HEK293 (cell line): ENCODE measurements at regions not wholly inside any gene's neighbourhood (a gene's known extent, or its start where the extent isn't known, plus 50 kb on each side); places are given as distances from the start of the nearest gene placed in this dataset.
A peak's percentile ranks its signal among the peaks of the same experiment; 100 is the strongest.

Source experiments
- CTCF ChIA-PET: fragments of 350-600 bp; formaldehyde crosslinking; extraction: SDS; loops from one replicate; lab custom pipeline; 2021; ENCODE audit warnings: antibody characterized with exemption; lab: Yijun Ruan, JAX
- POLR2A ChIA-PET: fragments of 300-600 bp; formaldehyde crosslinking; extraction: SDS; loops from one replicate; lab custom pipeline; 2020; ENCODE audit warnings: antibody characterized with exemption, inconsistent platforms; lab: Yijun Ruan, JAX
- H3K27ac ChIP-seq: fragments of 200-500 bp; sonication (Bioruptor generic); 2 replicates; pipeline ENCODE4 v1.5.1; 2014; ENCODE audit warnings: low read depth, low read length, control low read depth, inconsistent platforms; ENCODE audit errors: extremely low read depth
- H3K36me3 ChIP-seq, 2 experiments: fragments of 200-500 bp in 1 of 2; sonication (Bioruptor generic) in 1 of 2; 1 replicate in 1 of 2; 2 replicates in 1 of 2; pipeline ENCODE4 v1.5.1; 2014 to 2017; ENCODE audit warnings: inconsistent platforms in 2 of 2, low read length in 2 of 2; ENCODE audit not compliant: control insufficient read depth in 2 of 2, insufficient read depth in 1 of 2
- H3K4me1 ChIP-seq: fragments of 200-500 bp; sonication (Bioruptor generic); 2 replicates; pipeline ENCODE4 v1.5.1; 2014; ENCODE audit warnings: mild to moderate bottlenecking, low read length, inconsistent platforms; ENCODE audit not compliant: control insufficient read depth, insufficient read depth
- H3K4me3 ChIP-seq: 2 replicates; pipeline ENCODE4 v1.5.1; 2011; ENCODE audit warnings: low read depth, mild to moderate bottlenecking, control low read depth, low read length, moderate library complexity
- H3K9me3 ChIP-seq: fragments of 200-500 bp; sonication (Bioruptor generic); 2 replicates; pipeline ENCODE4 v1.5.1; 2014; ENCODE audit warnings: low read depth, low read length, inconsistent platforms; ENCODE audit not compliant: control insufficient read depth, insufficient read depth
- GLI2 ChIP-seq: fragments of 450-650 bp; formaldehyde crosslinking; IDR thresholded peaks from 2 replicates; pipeline ENCODE4; 2017; ENCODE audit warnings: missing biosample characterization, missing genetic modification characterization, low read depth, borderline replicate concordance
- KLF17 ChIP-seq: fragments of 450-650 bp; formaldehyde crosslinking; IDR thresholded peaks from 2 replicates; pipeline ENCODE4 v1.5.1; 2016; ENCODE audit warnings: missing biosample characterization, missing genetic modification characterization
- REPIN1 ChIP-seq: fragments of 450-650 bp; formaldehyde crosslinking; IDR thresholded peaks from 2 replicates; pipeline ENCODE4 v1.5.1; 2017; ENCODE audit warnings: missing biosample characterization, missing genetic modification characterization, low read depth
- YY1 ChIP-seq: fragments of 450-650 bp; formaldehyde crosslinking; IDR thresholded peaks from 2 replicates; pipeline ENCODE4 v1.5.1; 2018; ENCODE audit warnings: missing biosample characterization, missing genetic modification characterization
- ZNF114 ChIP-seq: fragments of 450-650 bp; formaldehyde crosslinking; IDR thresholded peaks from 2 replicates; pipeline ENCODE4 v1.5.0; 2017; ENCODE audit warnings: missing biosample characterization, missing genetic modification characterization
- ZNF16 ChIP-seq: fragments of 450-650 bp; formaldehyde crosslinking; IDR thresholded peaks from 2 replicates; pipeline ENCODE4 v1.5.1; 2016; ENCODE audit warnings: low read depth, missing biosample characterization, missing genetic modification characterization
- ZNF394 ChIP-seq: fragments of 450-650 bp; formaldehyde crosslinking; IDR thresholded peaks from 2 replicates; pipeline ENCODE4 v1.5.1; 2016; ENCODE audit warnings: missing biosample characterization, missing genetic modification characterization, mild to moderate bottlenecking, moderate library complexity, borderline replicate concordance
- ZNF433 ChIP-seq: fragments of 450-650 bp; formaldehyde crosslinking; IDR thresholded peaks from 2 replicates; pipeline ENCODE4 v1.5.1; 2016; ENCODE audit warnings: missing biosample characterization, missing genetic modification characterization, low read depth
- ZNF48 ChIP-seq: fragments of 450-650 bp; formaldehyde crosslinking; IDR thresholded peaks from 2 replicates; pipeline ENCODE4 v1.5.1; 2016; ENCODE audit warnings: missing biosample characterization, missing genetic modification characterization
- ZNF530 ChIP-seq: fragments of 450-650 bp; formaldehyde crosslinking; IDR thresholded peaks from 2 replicates; pipeline ENCODE4 v1.5.1; 2016; ENCODE audit warnings: low read depth, missing biosample characterization, missing genetic modification characterization
- ZNF610 ChIP-seq: fragments of 450-650 bp; formaldehyde crosslinking; IDR thresholded peaks from 2 replicates; pipeline ENCODE4 v1.5.1; 2016; ENCODE audit warnings: missing biosample characterization, missing genetic modification characterization, borderline replicate concordance
- ZNF624 ChIP-seq: fragments of 450-650 bp; formaldehyde crosslinking; IDR thresholded peaks from 2 replicates; pipeline ENCODE4 v1.5.1; 2017; ENCODE audit warnings: missing biosample characterization, missing genetic modification characterization
- ZNF747 ChIP-seq: fragments of 450-650 bp; formaldehyde crosslinking; IDR thresholded peaks from 2 replicates; pipeline ENCODE4 v1.5.1; 2016; ENCODE audit warnings: missing biosample characterization, missing genetic modification characterization
- ZNF777 ChIP-seq: fragments of 450-650 bp; formaldehyde crosslinking; IDR thresholded peaks from 2 replicates; pipeline ENCODE4 v1.5.1; 2017; ENCODE audit warnings: missing biosample characterization, missing genetic modification characterization, borderline replicate concordance
- TF ChIP-seq, protein P1 (sequence below): fragments of 450-650 bp; formaldehyde crosslinking; IDR thresholded peaks from 2 replicates; pipeline ENCODE4 v1.5.1; 2017; ENCODE audit warnings: missing biosample characterization, missing genetic modification characterization
- TF ChIP-seq, protein P2 (sequence below): fragments of 450-650 bp; formaldehyde crosslinking; IDR thresholded peaks from 2 replicates; pipeline ENCODE4 v1.5.1; 2017; ENCODE audit warnings: missing biosample characterization, missing genetic modification characterization
- TF ChIP-seq, protein P3 (sequence below): fragments of 450-650 bp; formaldehyde crosslinking; IDR thresholded peaks from 2 replicates; pipeline ENCODE4 v1.5.1; 2017; ENCODE audit warnings: missing biosample characterization, missing genetic modification characterization

DNA sequence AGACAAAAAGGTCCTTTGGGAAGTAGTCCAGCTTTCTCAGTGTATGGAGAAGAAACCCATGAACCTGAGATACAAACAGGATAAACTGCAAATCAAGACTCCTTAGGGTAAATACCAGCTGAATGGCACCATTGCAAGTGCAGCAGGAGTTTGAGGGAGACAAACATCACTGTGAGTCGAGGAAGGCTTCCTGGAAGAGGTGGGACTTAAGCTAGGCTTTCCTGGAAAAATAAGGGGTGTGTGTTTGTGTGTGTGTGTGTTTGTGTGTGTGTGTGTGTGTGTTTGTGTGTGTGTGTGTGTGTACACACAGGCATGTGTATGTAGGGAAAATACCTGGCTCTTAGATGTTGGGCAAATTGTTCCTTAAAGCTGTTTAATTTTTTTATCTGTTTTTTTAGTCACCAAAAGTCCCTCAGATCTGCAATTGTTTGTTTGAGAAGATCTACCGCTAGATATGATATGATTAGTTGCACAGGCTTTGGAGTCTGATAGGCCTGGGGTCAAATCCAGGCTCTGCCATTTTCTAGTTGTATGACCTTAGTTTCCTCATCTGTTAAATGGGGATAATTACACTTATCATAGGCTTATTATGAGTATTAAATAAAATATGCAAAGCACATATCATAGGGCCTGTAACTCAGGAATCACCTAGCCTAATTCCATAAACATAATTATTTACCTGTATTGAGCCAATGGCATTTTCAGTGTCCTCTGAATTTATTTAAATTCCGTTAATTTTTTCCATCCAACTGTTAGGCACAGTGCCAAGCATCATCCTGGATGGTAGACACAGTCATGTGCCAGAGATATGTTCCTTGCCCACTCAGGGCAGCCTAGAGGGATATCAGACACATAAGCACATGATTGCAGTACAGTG lies 85.6 kb upstream of the EED start:
- TF ChIP-seq ZNF48, result no peak
- TF ChIP-seq, protein P1, sequence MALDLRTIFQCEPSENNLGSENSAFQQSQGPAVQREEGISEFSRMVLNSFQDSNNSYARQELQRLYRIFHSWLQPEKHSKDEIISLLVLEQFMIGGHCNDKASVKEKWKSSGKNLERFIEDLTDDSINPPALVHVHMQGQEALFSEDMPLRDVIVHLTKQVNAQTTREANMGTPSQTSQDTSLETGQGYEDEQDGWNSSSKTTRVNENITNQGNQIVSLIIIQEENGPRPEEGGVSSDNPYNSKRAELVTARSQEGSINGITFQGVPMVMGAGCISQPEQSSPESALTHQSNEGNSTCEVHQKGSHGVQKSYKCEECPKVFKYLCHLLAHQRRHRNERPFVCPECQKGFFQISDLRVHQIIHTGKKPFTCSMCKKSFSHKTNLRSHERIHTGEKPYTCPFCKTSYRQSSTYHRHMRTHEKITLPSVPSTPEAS (tag by site-specific recombination), result peak; percentile 36; the same call in 1 of the 2 replicates
- Histone ChIP-seq H3K27ac (no peak overlapping the region), H3K36me3 (no peaks in the 10 kb centered on the region), H3K4me1 (no peaks in the 10 kb centered on the region), H3K4me3 (no peak overlapping the region), H3K9me3 (no peaks in the 10 kb centered on the region)
- ChIA-PET POLR2A (no interaction called here), CTCF (interaction anchor here (0.7 kb wide), 1 partner anchor 49 kb away, joined by 3 read pairs; no protein-coding TSS in a partner anchor)

- no peak overlapping the region for H3K27ac ChIP-seq
- no peaks in the 10 kb centered on the region for H3K36me3 ChIP-seq
- no peak overlapping the region for H3K4me3 ChIP-seq
- CTCF ChIA-PET, result no interaction called here
- TF ChIP-seq, protein P2, sequence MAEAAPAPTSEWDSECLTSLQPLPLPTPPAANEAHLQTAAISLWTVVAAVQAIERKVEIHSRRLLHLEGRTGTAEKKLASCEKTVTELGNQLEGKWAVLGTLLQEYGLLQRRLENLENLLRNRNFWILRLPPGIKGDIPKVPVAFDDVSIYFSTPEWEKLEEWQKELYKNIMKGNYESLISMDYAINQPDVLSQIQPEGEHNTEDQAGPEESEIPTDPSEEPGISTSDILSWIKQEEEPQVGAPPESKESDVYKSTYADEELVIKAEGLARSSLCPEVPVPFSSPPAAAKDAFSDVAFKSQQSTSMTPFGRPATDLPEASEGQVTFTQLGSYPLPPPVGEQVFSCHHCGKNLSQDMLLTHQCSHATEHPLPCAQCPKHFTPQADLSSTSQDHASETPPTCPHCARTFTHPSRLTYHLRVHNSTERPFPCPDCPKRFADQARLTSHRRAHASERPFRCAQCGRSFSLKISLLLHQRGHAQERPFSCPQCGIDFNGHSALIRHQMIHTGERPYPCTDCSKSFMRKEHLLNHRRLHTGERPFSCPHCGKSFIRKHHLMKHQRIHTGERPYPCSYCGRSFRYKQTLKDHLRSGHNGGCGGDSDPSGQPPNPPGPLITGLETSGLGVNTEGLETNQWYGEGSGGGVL (tag by site-specific recombination), result no peak
- TF ChIP-seq ZNF433 (tag by site-specific recombination) (no peak), ZNF114 (tag by site-specific recombination) (no peak), ZNF624 (no peak), ZNF530 (tag by site-specific recombination) (no peak), ZNF777 (tag by site-specific recombination) (no peak), ZNF394 (tag by site-specific recombination) (no peak), ZNF16 (tag by site-specific recombination) (no peak), REPIN1 (tag by site-specific recombination) (no peak), KLF17 (tag by site-specific recombination) (no peak), GLI2 (tag by site-specific recombination) (no peak), YY1 (tag by site-specific recombination) (no peak), ZNF610 (tag by site-specific recombination) (no peak), ZNF747 (no peak)
- TF ChIP-seq, protein P3, sequence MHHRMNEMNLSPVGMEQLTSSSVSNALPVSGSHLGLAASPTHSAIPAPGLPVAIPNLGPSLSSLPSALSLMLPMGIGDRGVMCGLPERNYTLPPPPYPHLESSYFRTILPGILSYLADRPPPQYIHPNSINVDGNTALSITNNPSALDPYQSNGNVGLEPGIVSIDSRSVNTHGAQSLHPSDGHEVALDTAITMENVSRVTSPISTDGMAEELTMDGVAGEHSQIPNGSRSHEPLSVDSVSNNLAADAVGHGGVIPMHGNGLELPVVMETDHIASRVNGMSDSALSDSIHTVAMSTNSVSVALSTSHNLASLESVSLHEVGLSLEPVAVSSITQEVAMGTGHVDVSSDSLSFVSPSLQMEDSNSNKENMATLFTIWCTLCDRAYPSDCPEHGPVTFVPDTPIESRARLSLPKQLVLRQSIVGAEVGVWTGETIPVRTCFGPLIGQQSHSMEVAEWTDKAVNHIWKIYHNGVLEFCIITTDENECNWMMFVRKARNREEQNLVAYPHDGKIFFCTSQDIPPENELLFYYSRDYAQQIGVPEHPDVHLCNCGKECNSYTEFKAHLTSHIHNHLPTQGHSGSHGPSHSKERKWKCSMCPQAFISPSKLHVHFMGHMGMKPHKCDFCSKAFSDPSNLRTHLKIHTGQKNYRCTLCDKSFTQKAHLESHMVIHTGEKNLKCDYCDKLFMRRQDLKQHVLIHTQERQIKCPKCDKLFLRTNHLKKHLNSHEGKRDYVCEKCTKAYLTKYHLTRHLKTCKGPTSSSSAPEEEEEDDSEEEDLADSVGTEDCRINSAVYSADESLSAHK (tag by site-specific recombination), result no peak
- POLR2A ChIA-PET, result no interaction called here
- no peaks in the 10 kb centered on the region for H3K4me1 ChIP-seq
- H3K9me3 ChIP-seq, result no peaks in the 10 kb centered on the region
Measured at GRCh38 chr11:86157797-86158378, 86.7 kb upstream of the EED start.
